ENCODE measurements at regions not wholly inside any gene's neighbourhood (a gene's known extent, or its start where the extent isn't known, plus 50 kb on each side); places are given as distances from the start of the nearest gene placed in this dataset.
A peak's percentile ranks its signal among the peaks of the same experiment; 100 is the strongest.

- H3K4me1 Mint-ChIP-seq: peaks cover 80% of the 10 kb centered on the region
- ATAC-seq (no peak), DNase-seq (ENCODE audit: low spot score in 2 of 2) (no peak)
- H3K9me3 Mint-ChIP-seq: no peaks in the 10 kb centered on the region
- H3K27ac Mint-ChIP-seq: no peak overlapping the region
- H3K36me3 Mint-ChIP-seq: peaks cover 33% of the 10 kb centered on the region
- H3K4me3 Mint-ChIP-seq: peak overlapping the region; percentile 23
Observed at GRCh38 chr17:77377710-77378235, 237.0 kb downstream of the SEC14L1 start.

- Mint-ChIP-seq H3K27ac (no peak overlapping the region), H3K4me3 (peak overlapping the region; percentile 23), H3K9me3 (no peaks in the 10 kb centered on the region), H3K36me3 (peaks cover 33% of the 10 kb centered on the region), H3K4me1 (peaks cover 87% of the 10 kb centered on the region)
- ATAC-seq (no peak), DNase-seq (ENCODE audit: low spot score in 2 of 2) (no peak)
Observed at GRCh38 chr17:77378318-77379064, 237.7 kb downstream of the SEC14L1 start.

- H3K9me3 Mint-ChIP-seq: no peaks in the 10 kb centered on the region
Observed at GRCh38 chr17:77379065-77379428, 238.3 kb downstream of the SEC14L1 start.

GRCh38 chr17:77379832-77380231 is 239.1 kb downstream of the SEC14L1 start:
- Mint-ChIP-seq H3K27ac (no peak overlapping the region), H3K4me1 (peaks cover 91% of the 10 kb centered on the region), H3K36me3 (peaks cover 31% of the 10 kb centered on the region), H3K9me3 (no peaks in the 10 kb centered on the region), H3K4me3 (no peak overlapping the region)
- DNase-seq (ENCODE audit: low spot score in 2 of 2): no peak
- no peak for ATAC-seq

More at GRCh38 chr17:77379065-77379428, 238.3 kb downstream of the SEC14L1 start:
- H3K4me3 Mint-ChIP-seq: no peak overlapping the region
- no peak overlapping the region for H3K27ac Mint-ChIP-seq
- H3K36me3 Mint-ChIP-seq: peaks cover 29% of the 10 kb centered on the region
- DNase-seq (ENCODE audit: low spot score in 2 of 2): no peak
- ATAC-seq: no peak
- peaks cover 92% of the 10 kb centered on the region for H3K4me1 Mint-ChIP-seq

GRCh38 chr17:77380395-77381184 is 239.8 kb downstream of the SEC14L1 start:
- no peak overlapping the region for H3K4me3 Mint-ChIP-seq

GRCh38 chr17:77381185-77381700 is 240.5 kb downstream of the SEC14L1 start:
- peaks cover 31% of the 10 kb centered on the region for H3K36me3 Mint-ChIP-seq
- no peak for ATAC-seq
- H3K4me1 Mint-ChIP-seq: peaks cover 85% of the 10 kb centered on the region
- peak overlapping the region; percentile 89 for H3K27ac Mint-ChIP-seq
- H3K4me3 Mint-ChIP-seq: peak overlapping the region; percentile 71
- DNase-seq (ENCODE audit: low spot score in 2 of 2): no peak
- no peaks in the 10 kb centered on the region for H3K9me3 Mint-ChIP-seq

More at GRCh38 chr17:77380395-77381184, 239.8 kb downstream of the SEC14L1 start:
- peak overlapping the region; percentile 89 for H3K27ac Mint-ChIP-seq
- DNase-seq (ENCODE audit: low spot score in 2 of 2) (no peak), ATAC-seq (no peak)
- no peaks in the 10 kb centered on the region for H3K9me3 Mint-ChIP-seq
- peaks cover 30% of the 10 kb centered on the region for H3K36me3 Mint-ChIP-seq
- peaks cover 85% of the 10 kb centered on the region for H3K4me1 Mint-ChIP-seq

GRCh38 chr17:77381731-77382130 is 241.0 kb downstream of the SEC14L1 start:
- H3K4me3 Mint-ChIP-seq: peak overlapping the region; percentile 71
- H3K9me3 Mint-ChIP-seq: no peaks in the 10 kb centered on the region
- DNase-seq (ENCODE audit: low spot score in 2 of 2): no peak
- peak overlapping the region; percentile 89 for H3K27ac Mint-ChIP-seq
- no peak for ATAC-seq
- H3K36me3 Mint-ChIP-seq: peaks cover 30% of the 10 kb centered on the region
- H3K4me1 Mint-ChIP-seq: peaks cover 85% of the 10 kb centered on the region

- DNase-seq (ENCODE audit: low spot score in 2 of 2): no peak
- peak overlapping the region; percentile 89 for H3K27ac Mint-ChIP-seq
Observed at GRCh38 chr17:77382356-77382911, 241.7 kb downstream of the SEC14L1 start.

GRCh38 chr17:77382966-77383612 is 242.3 kb downstream of the SEC14L1 start:
- Mint-ChIP-seq H3K36me3 (peaks cover 30% of the 10 kb centered on the region), H3K9me3 (no peaks in the 10 kb centered on the region), H3K4me1 (peaks cover 81% of the 10 kb centered on the region), H3K27ac (peak overlapping the region; percentile 89), H3K4me3 (peak overlapping the region; percentile 71)
- no peak for DNase-seq (ENCODE audit: low spot score in 2 of 2)
- no peak for ATAC-seq

More at GRCh38 chr17:77382356-77382911, 241.7 kb downstream of the SEC14L1 start:
- peak overlapping the region; percentile 71 for H3K4me3 Mint-ChIP-seq
- H3K36me3 Mint-ChIP-seq: peaks cover 29% of the 10 kb centered on the region
- H3K4me1 Mint-ChIP-seq: peaks cover 85% of the 10 kb centered on the region
- peak; percentile 38 for ATAC-seq
- H3K9me3 Mint-ChIP-seq: no peaks in the 10 kb centered on the region

GRCh38 chr17:77383613-77384608 is 243.1 kb downstream of the SEC14L1 start:
- DNase-seq (ENCODE audit: low spot score in 2 of 2) (no peak), ATAC-seq (no peak)
- H3K9me3 Mint-ChIP-seq: no peaks in the 10 kb centered on the region
- H3K4me3 Mint-ChIP-seq: peak overlapping the region; percentile 71
- H3K4me1 Mint-ChIP-seq: peaks cover 81% of the 10 kb centered on the region
- H3K27ac Mint-ChIP-seq: peak overlapping the region; percentile 89
- H3K36me3 Mint-ChIP-seq: peaks cover 30% of the 10 kb centered on the region

- DNase-seq (ENCODE audit: low spot score in 2 of 2) (no peak), ATAC-seq (peak; percentile 45)
- H3K27ac Mint-ChIP-seq: peak overlapping the region; percentile 89
- H3K4me3 Mint-ChIP-seq: peak overlapping the region; percentile 65
- no peaks in the 10 kb centered on the region for H3K9me3 Mint-ChIP-seq
- H3K4me1 Mint-ChIP-seq: peaks cover 86% of the 10 kb centered on the region
- H3K36me3 Mint-ChIP-seq: peaks cover 43% of the 10 kb centered on the region
Observed at GRCh38 chr17:77385750-77386501, 245.2 kb downstream of the SEC14L1 start.

GRCh38 chr17:77386502-77387192 is 245.9 kb downstream of the SEC14L1 start:
- peak; percentile 61 for ATAC-seq
- DNase-seq (ENCODE audit: low spot score in 2 of 2): no peak
- Mint-ChIP-seq H3K36me3 (peaks cover 39% of the 10 kb centered on the region), H3K27ac (peak overlapping the region; percentile 89), H3K4me1 (peaks cover 86% of the 10 kb centered on the region), H3K9me3 (no peaks in the 10 kb centered on the region), H3K4me3 (peak overlapping the region; percentile 65)

- Mint-ChIP-seq H3K4me1 (peaks cover 86% of the 10 kb centered on the region), H3K9me3 (no peaks in the 10 kb centered on the region), H3K27ac (peak overlapping the region; percentile 93), H3K36me3 (peaks cover 37% of the 10 kb centered on the region), H3K4me3 (peak overlapping the region; percentile 87)
- DNase-seq (ENCODE audit: low spot score in 2 of 2): no peak
- no peak for ATAC-seq
Observed at GRCh38 chr17:77387891-77388290, 247.1 kb downstream of the SEC14L1 start.

All from stimulated activated effector memory CD8-positive, alpha-beta T cell treated with anti-CD3 and anti-CD28 coated beads, Interleukin-12 subunit alpha, Interleukin-12 subunit beta, amount 100 ng/mL, for 72 hours (primary cell).